Activated CD8-positive, alpha-beta memory T cell treated with anti-CD3 and anti-CD28 coated beads for 48 hours (primary cell): ENCODE measurements at regions not wholly inside any gene's neighbourhood (a gene's known extent, or its start where the extent isn't known, plus 50 kb on each side); places are given as distances from the start of the nearest gene placed in this dataset.
"Not testable (repeated sequence)": the region's sequence is repeated elsewhere in the genome, so short reads cannot be mapped to it uniquely, and the experiment has no call there.

ENCODE experiments used
- DNase-seq, 3 experiments: peaks; one replicate each; pipeline ENCODE4 v3.0.0-alpha.2; 2020; ENCODE audit warnings: low read depth in 2 of 3, low spot score in 2 of 3

DNA sequence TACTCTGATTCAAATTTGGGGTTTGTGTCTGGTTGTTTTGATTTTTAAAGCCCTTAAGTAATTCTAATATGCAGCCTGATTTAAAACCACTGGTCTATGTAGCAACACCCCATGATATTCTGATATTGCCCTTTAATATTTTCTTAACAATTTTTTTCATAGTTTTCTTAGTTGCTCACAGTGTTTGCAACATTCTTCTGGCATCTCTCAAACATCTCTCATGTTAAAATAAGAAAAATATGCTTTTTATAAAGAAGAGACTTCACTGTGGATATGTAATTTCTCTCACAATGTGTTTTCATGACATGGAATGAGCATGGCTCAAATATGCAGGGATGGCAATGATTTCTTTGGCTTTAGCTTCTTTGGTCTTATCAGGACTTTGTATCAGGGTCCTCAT is 183.7 kb downstream of the TAF11L14 start:
- DNase-seq: no peak

DNA sequence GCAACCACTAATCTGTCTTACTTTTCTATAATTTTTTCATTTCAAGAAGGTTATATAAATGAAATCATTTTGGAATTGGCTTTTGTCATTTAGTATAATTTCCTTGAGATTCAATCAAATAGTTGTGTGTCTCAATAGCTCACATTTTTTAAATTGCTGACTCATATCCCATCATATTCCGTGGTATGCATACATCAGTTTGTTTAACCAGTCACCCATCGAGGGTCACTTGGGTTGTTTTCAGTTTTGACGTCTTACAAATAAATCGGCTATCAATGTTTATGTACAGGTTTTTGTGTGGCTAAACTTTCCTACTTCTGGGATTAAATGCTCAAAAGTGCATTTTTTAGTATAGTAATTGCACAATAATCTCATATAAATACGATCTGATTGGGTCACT is 185.5 kb downstream of the TAF11L14 start:
- DNase-seq: no peak

DNA sequence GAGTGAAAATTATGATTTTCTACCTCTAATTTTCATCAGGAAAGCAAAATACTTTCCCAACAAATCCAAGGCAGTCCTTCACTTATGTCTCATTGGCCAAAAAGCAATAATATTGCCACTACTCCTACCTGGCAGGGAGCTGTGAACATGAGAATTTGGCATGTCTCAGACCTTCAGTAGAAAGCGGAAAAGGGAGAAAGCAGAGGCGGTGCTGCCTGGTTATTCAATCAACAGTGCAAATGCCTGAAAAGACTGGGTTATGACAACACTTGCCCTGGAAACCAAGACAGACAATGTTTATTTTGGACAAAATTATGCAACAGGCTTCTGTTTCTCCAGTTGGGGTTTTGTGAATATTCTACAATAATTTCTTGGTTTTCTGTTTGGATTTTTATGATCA is 194.4 kb downstream of the TAF11L14 start:
- no peak for DNase-seq

DNA sequence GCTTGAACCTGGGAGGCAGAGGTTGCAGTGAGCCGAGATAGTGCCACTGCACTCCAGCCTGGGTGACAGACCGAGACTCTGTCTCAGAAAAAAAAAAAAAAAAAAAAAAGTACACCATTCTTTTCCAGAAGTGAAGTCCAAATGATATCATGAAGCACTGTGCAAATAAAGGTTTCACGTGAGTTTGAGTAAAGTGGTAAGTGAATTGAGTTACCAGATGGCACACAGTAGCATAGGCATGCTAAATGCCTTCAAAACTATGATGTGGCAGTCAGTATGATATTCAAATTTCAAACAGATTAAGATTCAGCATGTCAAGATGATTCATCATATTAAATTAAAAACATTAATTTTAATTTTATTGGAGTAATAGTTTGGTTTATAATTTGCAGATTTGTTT is 195.2 kb downstream of the TAF11L14 start:
- DNase-seq: no peak

DNA sequence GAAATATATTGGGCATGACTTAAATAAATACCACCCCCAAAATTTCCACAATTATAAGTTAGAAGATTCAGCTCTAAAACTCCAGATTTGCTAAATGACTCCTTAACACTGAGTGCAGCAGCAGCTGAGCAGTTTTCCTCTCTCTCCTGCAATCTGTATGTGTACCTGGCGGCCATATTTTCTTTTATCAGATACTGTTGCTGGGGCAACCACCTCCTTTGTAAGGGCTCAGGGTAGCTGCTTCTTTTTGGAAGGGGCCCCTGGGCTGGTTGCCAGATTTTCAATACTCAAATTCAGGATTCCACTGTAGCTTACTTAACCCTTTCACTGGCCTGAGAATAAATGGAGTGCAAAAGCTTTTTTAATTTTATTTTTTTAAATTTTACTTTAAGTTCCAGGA is 197.0 kb downstream of the TAF11L14 start:
- DNase-seq: no peak

DNA sequence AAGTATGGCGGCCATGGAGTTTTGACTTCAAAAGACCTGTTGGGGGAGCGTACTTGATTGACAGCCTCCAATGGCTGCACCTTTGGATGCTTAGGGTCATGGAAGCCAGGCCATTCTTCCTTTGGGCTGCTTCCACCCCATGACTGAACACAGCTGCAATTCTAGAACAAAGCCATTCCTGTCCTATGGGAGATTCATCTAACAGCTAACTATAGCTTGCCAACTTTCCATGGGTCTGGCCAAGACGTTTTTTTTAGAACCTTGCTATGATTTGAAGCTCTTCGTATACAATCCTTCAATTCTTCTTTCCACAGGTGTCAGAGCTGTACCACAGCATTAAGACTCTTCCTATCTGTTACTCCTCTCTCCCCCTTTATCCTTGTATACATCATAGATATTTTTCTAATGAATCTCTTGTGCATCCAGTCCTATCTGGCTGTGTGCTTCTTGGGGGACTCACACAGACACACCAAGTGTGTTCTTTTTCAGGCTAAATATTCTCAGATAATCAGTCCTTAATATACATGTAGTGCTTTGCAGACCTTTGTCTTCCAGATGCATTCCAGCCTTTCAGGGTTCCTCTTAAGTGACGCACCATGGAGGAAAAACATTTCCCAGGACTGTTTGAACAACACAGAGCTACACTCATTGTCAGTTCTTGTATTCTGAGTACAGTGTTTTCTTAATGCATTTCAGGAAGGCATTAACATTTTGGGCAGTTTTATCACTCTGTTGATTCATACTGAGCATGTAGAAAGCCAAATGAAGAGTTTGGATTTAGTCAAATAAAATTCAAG is 198.9 kb downstream of the TAF11L14 start:
- DNase-seq: no peak

DNA sequence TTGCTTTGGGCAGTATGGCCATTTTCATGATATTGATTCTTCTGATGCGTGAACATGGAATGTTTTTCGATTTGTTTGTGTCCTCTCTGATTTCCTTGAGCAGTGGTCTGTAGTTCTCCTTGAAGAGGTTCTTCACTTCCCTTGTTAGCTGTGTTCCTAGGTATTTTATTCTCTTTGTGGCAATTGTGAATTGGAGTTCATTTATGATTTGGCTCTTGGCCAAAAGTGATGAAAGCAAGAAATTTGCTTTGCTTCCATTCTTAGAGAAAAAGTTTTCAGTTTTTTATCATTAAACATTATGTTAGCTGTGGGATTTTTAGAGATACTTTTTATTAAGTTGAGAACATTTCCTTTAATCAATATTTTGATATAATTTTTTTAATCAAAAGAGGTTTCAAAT is 203.5 kb downstream of the TAF11L14 start:
- no peak for DNase-seq

DNA sequence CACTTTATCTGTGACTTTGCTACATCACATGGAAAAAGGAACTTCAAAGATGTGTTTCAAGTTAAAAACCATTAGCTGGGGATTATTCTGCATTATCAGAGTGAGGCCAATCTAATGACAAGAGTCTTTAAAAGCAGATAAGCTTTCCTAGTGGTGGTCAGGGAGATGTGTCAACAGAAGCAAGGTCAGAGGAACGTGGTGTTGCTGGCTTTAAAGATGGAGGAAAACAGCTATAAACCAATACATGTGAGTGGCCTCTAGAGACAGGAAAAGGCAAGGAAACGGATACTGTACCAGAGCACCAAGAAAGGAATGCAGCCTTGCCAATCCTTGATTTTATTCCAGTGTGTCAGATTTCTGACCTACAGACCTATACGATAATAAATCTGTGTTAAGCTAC is 204.2 kb downstream of the TAF11L14 start:
- DNase-seq: no peak

DNA sequence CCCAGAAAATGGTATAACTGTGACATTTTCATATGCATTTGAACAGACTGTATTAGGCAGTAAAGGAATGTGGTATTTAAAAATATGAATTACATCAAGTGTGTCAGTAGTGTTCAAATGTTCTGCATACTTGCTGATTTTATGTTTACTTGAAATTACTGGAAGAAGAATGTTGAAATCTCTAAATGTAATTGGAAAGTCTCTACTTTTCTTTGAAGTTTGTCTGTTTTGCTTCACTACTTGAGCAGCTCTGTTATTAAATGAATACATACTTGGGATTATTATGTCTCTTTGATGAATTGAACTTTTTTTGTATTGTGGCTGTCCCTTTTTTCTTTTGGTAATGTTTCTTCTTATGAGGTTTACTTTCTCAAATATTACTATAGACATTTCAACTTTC is 205.6 kb downstream of the TAF11L14 start:
- no peak for DNase-seq

DNA sequence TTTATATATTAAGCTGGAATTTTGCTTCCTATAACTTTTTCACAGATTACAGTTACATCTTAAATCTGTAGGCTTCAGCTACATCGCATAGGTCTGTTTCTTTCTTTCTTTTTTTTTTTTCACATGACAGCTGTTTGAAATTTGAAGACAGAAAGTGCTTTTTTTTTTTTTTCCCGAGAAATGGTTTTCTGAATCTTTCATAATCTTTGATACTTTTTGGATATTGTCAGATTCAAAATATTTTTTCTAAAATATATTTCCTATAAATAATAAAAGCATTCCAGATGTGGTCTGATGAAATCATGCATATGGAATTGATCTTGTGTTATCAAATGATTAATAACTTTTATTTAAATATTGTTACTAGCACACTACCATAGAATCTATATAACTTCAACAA is 212.2 kb downstream of the TAF11L14 start:
- no peak for DNase-seq

DNA sequence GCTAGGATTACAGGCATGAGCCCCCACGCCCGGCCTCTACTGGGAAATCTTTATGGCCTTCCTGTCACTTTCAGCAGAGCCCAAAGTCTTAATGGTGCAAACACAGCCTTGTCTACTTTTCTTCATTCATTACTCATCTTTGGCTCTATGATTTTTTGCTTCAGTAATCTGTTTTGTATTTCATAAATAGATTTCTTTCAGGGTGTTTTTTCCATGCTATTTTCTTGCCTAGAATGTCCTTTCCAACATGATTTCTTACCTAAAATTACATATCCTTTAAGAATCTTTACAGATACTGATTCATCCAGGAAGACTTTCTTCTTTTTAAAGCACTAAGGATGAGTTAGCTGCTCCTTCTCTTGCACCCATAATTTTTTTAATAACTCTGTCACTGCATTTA is 213.0 kb downstream of the TAF11L14 start:
- DNase-seq: no peak

DNA sequence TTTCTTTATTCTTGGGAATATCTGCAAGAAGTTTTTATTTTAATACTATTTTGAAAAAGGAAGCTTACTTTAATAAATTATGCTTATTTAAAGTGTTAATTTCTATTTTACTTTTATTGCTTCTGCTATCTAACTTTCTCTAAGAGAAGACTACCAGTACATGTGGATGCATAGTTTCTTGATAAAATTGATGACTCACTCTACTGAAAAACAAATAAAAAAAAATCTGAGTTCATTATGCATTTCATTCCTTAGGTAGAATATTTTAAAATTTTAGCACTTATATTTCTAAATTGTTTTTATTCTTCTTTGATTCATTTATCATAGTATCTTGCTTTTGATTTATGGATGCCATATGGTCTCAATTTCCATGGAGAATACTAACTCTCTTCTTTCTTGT is 217.9 kb downstream of the TAF11L14 start:
- DNase-seq: no peak

DNA sequence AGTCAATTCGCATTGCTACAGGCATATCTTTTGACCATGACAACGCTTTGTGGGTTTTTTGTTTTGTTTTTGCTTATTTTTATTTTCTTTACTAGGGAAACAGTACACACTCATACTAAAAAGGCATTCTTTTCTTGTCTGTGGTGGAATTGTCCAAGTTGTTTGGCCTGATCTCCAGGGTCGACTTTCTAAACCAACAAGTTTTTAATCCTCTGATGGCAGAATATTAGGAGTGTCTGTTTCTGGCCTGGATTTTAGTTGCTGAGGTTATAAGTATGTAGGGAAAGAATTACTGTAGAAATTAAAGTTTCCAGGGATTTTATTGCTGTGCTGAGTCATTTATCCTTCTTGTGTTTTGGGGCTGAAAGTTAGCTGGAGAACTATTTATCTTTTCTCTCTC is 218.5 kb downstream of the TAF11L14 start:
- no peak for DNase-seq

DNA sequence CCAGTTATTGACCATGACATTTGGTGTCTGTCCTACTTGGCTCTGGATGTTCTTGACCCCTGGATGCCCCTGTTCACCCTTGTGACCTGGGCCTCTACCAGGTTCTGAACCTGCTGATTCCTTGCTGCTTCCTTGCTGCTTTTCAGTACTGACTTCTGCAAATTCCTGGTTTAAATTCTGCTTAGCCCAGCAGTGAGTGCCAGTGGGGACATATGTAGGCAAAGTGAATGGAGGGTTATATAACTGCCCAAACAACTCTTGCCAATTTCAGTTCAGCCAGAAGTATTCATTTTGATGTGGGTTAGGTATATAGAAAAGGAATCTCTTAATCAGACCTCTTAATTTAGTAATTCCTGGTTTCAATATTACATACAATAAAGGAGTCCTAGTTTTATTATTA is 220.6 kb downstream of the TAF11L14 start:
- DNase-seq: no peak

DNA sequence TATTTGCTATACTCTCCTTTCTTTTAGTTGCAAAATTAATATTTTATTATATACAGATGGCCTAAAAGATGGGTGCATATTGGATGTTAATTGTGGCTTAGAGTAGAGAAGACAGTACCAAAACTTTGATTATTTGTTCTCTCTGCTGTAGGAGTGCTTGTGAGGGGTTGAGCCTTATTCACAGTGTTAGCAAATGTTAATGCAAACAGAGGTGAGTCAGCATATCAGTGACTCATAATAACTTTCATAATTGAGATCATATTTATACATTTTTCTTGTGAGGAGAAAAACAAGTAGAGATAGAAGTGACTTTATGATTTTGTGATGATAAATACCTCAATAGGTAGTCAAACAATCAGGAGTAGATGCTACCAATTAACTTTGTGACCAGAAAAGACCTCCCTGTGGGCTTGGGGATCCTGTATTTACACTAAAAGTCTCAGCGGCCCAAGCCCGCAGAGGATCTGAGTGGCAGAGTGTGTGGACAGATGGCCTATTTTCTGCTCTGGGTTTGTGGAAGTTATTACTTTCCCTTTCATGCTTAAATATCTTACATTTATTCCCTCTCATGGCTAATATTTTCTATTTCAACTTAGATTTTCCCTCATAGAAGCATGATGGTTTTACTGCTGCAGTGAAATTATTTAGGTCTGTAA is 226.5 kb downstream of the TAF11L14 start:
- no peak for DNase-seq

DNA sequence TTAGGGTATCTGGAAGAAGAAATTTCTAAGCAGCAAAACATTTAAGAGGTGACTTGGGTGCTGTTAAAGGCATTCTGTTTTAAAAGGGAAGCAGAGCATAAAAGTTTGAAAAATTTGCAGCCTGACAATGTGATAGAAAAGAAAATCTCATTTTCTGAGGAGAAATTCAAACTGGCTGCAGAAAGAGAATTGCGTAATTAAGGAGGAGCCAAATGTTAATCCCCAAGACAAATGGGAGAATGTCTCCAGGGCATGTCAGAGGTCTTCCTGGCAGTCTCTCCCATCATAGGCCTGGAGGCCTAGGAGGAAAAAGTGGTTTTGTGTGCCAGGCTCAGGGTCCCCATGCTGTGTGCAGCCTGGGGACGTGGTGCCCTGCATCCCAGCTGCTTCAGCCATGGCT is 230.6 kb downstream of the TAF11L14 start:
- not testable (repeated sequence) for DNase-seq

DNA sequence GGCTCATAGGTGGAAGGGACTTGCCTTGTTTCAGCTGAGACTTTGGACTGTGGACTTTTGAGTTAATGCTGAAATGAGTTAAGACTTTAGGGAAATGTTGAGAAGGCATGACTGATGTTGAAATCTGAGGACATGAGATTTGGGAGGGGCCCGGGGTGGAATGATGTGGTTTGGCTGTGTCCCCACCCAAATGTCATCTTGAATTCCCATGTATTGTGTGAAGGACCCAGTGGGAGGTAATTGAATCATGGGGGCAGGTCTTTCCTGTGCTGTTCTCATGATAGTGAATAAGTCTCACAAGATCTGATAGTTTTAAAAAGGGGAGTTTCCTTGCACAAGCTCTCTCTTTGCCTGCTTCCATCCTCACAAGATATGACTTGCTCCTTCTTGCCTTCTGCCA is 231.7 kb downstream of the TAF11L14 start:
- not testable (repeated sequence) for DNase-seq

DNA sequence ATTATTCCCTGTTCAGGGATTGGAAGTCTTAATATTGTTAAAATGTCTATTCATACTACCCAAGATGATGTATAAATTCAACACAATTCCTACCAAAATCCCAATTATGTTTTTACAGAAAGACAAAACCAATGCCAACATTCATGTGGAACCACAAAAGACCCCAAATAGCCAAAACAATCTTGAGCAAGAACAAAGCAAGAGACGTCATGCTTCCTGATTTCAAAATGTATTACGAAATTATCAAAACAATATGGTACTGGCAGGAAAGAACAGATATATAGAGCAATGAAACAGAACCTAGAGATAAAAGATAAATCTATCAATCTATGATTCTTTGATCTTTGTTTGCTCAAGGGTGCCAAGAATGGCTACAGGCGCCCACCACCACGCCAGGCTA is 237.9 kb downstream of the TAF11L14 start:
- no peak for DNase-seq

DNA sequence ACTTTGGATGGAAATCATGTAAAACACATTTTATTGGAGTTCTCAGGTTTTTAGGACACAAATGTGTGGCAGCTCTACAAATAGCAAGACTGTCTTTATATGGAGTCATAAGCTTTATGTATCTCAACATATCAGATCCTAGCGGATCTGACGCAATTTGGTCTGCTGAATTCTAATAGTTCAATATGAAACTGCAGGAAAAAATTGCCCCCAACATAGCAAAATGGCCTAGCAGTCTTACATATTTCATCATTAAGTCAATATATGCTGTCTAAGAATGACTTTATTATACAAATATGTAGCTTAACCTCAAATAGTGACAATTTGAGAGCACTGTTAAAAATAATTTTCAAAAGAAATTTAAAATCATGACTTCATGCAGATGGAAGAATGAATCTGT is 244.3 kb downstream of the TAF11L14 start:
- no peak for DNase-seq

DNA sequence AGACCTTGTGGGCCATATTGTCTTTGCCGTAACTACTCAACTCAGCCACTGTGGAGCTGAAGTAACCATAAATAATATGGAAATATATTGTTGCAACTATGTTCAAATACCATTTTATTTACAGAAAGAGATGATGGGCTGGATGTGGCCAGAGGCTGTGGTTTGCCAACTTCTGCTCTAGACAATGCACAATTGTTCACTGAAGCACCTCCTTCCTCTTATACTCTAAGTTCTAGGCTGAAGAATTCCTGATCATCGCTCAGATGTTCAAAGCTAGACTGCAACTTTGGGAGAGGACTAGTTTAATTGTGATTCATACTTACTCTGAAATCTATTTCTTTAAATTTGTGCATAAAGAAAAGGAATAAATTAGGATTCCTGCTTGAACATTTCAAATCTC is 245.0 kb downstream of the TAF11L14 start:
- DNase-seq: no peak

DNA sequence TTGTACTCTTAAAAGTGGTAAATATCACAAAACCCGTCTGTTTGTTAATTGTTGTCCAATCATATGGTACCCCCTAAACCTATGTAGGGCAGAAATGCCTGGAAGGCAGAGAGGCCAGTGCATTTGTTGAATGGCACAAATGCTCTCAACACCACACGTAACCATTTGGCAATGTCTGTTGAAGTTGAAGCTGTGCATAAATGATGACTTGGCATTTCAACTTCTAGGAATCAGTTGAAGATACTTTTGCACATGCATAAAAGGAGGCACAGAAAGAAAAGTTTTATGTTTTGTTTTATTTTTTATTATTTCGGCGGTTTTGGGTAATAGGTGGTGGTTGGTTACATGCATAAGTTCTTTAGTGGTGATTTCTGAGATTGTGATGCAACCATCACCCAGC is 246.6 kb downstream of the TAF11L14 start:
- no peak for DNase-seq

DNA sequence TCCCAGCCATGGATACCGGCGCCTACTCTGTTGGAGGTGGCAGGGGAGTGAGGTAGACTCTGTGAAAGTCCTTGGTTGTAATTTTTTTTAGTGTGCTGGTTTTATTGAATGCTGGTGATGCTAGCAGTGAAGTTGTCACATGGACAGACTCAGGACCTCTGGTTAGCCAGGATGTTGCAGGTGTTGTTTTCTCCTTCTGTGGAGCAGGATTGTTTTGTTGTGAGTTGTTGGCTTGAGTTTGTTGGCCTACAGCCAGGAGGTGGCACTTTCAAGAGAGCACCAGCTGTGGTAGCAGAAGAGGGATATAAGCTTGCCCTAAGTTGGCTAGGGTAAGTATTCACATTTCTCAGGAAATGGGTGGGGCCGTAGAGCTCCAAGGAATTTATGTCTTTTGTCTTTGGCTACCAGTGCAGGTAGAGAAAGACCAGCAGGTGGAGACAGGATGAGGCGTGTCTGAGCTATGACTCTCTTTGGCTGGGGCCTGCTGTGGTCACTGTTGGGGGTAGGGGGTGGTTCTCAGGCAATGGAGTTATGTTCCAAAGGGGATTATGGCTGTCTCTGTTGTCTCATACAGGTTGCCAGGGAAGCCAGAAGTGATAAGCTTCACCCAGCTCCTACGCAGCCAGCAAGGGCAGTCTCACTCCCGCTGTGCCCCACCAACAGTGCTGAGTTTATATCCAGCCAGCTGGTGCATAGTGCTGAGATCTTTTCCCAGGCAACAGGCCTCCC is 248.7 kb downstream of the TAF11L14 start:
- DNase-seq: no peak
